IMR-90 (cell line): ENCODE measurements at regions not wholly inside any gene's neighbourhood (a gene's known extent, or its start where the extent isn't known, plus 50 kb on each side); places are given as distances from the start of the nearest gene placed in this dataset.

Experiments
- ATAC-seq: fragments of 200-7000 bp; cut with Tn5 transposase; 2 replicates; pipeline ENCODE4 v1.9.1; 2020; ENCODE audit warnings: low read depth, mild to moderate bottlenecking, moderate library complexity
- BruUV-seq: library from RNA; stranded (reverse); fragments of 400-500 nt; replicated peaks from 2 replicates; lab custom pipeline; 2021; lab: Mats Ljungman, UMichigan
- CTCF ChIA-PET: fragments of 300-600 bp; formaldehyde crosslinking; extraction: SDS; loops from one replicate; lab custom pipeline; 2021; ENCODE audit warnings: antibody characterized with exemption; lab: Yijun Ruan, JAX
- POLR2A ChIA-PET: fragments of 300-600 bp; sonication (Branson Sonifier 250); formaldehyde crosslinking; loops from one replicate; lab custom pipeline; 2022; ENCODE audit warnings: antibody characterized with exemption; ENCODE audit not compliant: unreplicated experiment; lab: Charles Lee
- DNase-seq: peaks from one replicate; pipeline ENCODE4 v3.0.0; 2013
- H2AFZ ChIP-seq: replicated peaks from 2 replicates; pipeline ENCODE3; 2013; ENCODE audit warnings: low read length, mild to moderate bottlenecking; ENCODE audit not compliant: poor library complexity
- H2AK5ac ChIP-seq: 2 replicates; pipeline ENCODE4 v1.6.1; 2013; ENCODE audit warnings: low read depth, low read length, inconsistent platforms
- H2AK9ac ChIP-seq: replicated peaks from 2 replicates; pipeline ENCODE3; 2013; ENCODE audit warnings: mild to moderate bottlenecking, low read depth, low read length, moderate library complexity; ENCODE audit not compliant: poor library complexity
- H2BK120ac ChIP-seq: 2 replicates; pipeline ENCODE4 v1.6.1; 2013; ENCODE audit warnings: low read depth, low read length, inconsistent platforms
- H2BK15ac ChIP-seq: 3 replicates; pipeline ENCODE4 v1.6.1; 2013; ENCODE audit warnings: low read depth, low read length, inconsistent platforms
- H2BK20ac ChIP-seq: 2 replicates; pipeline ENCODE4 v1.6.1; 2013; ENCODE audit warnings: low read depth, mild to moderate bottlenecking, inconsistent platforms, low read length, moderate library complexity
- H2BK5ac ChIP-seq: 2 replicates; pipeline ENCODE4 v1.6.1; 2013; ENCODE audit warnings: mild to moderate bottlenecking, low read depth, low read length, inconsistent platforms; ENCODE audit not compliant: poor library complexity, severe bottlenecking
- H3K14ac ChIP-seq: replicated peaks from 2 replicates; pipeline ENCODE4 v1.6.1; 2013; ENCODE audit warnings: low read depth, low read length, inconsistent platforms
- H3K18ac ChIP-seq: 2 replicates; pipeline ENCODE4 v1.6.1; 2013; ENCODE audit warnings: low read depth, low read length, control low read depth
- H3K23ac ChIP-seq: 2 replicates; pipeline ENCODE4 v1.6.1; 2013; ENCODE audit warnings: low read depth, low read length, inconsistent platforms
- H3K27ac ChIP-seq: 2 replicates; pipeline ENCODE4 v1.5.1; 2013; ENCODE audit warnings: mild to moderate bottlenecking, control low read depth, low read length; ENCODE audit not compliant: insufficient read depth
- H3K27me3 ChIP-seq: 2 replicates; pipeline ENCODE4 v1.6.1; 2013; ENCODE audit warnings: low read length; ENCODE audit not compliant: control insufficient read depth, insufficient read depth
- H3K36me3 ChIP-seq: 2 replicates; pipeline ENCODE4 v1.6.1; 2013; ENCODE audit warnings: low read length, mixed read lengths; ENCODE audit not compliant: control insufficient read depth, insufficient read depth
- H3K4ac ChIP-seq: 2 replicates; pipeline ENCODE4 v1.6.1; 2013; ENCODE audit warnings: low read depth, low read length, inconsistent platforms
- H3K4me1 ChIP-seq: 2 replicates; pipeline ENCODE4 v1.6.1; 2013; ENCODE audit warnings: low read length, mixed read lengths; ENCODE audit not compliant: control insufficient read depth, insufficient read depth
- H3K4me2 ChIP-seq: 2 replicates; pipeline ENCODE4 v1.6.1; 2013; ENCODE audit warnings: low read depth, mild to moderate bottlenecking, control low read depth, low read length, moderate library complexity
- H3K4me3 ChIP-seq: 2 replicates; pipeline ENCODE4 v1.5.1; 2013; ENCODE audit warnings: low read depth, mild to moderate bottlenecking, control low read depth, low read length, moderate library complexity; ENCODE audit not compliant: insufficient read depth
- H3K56ac ChIP-seq: 2 replicates; pipeline ENCODE4 v1.6.1; 2013; ENCODE audit warnings: low read length, inconsistent platforms; ENCODE audit not compliant: insufficient read depth; ENCODE audit errors: extremely low read depth
- H3K79me1 ChIP-seq, 2 experiments: 2 replicates each; pipeline ENCODE4 v1.6.1; 2013; ENCODE audit warnings: low read length in 2 of 2, inconsistent platforms in 1 of 2, low read depth in 1 of 2
- H3K9ac ChIP-seq: 2 replicates; pipeline ENCODE4 v1.6.1; 2013; ENCODE audit warnings: low read depth, low read length, control low read depth
- H3K9me1 ChIP-seq: 2 replicates; pipeline ENCODE4 v1.6.1; 2013; ENCODE audit warnings: low read length, inconsistent platforms; ENCODE audit not compliant: insufficient read depth
- H3K9me3 ChIP-seq: 2 replicates; pipeline ENCODE4 v1.6.1; 2013; ENCODE audit warnings: low read length; ENCODE audit not compliant: control insufficient read depth, insufficient read depth
- H4K20me1 ChIP-seq: 2 replicates; pipeline ENCODE4 v1.6.1; 2013; ENCODE audit warnings: low read length, inconsistent platforms; ENCODE audit not compliant: insufficient read depth
- H4K5ac ChIP-seq: 2 replicates; pipeline ENCODE4 v1.6.1; 2013; ENCODE audit warnings: mild to moderate bottlenecking, low read depth, low read length, control low read depth
- H4K8ac ChIP-seq, 2 experiments: 2 replicates each; pipeline ENCODE4 v1.6.1; 2013; ENCODE audit warnings: low read depth in 2 of 2, low read length in 2 of 2, control low read depth in 1 of 2, inconsistent platforms in 1 of 2
- H4K91ac ChIP-seq: 2 replicates; pipeline ENCODE4 v1.6.1; 2013; ENCODE audit warnings: low read depth, low read length, inconsistent platforms; ENCODE audit not compliant: insufficient read depth
- BHLHE40 ChIP-seq: fragments of 150-350 bp; IDR thresholded peaks from 2 replicates; pipeline ENCODE4 v1.6.1; 2016; ENCODE audit warnings: mild to moderate bottlenecking, low read depth, low read length
- CEBPB ChIP-seq: IDR thresholded peaks from 2 replicates; pipeline ENCODE4 v1.6.1; 2012; ENCODE audit warnings: low read depth, low read length, improper control_type of control experiment
- CHD1 ChIP-seq: IDR thresholded peaks from 2 replicates; pipeline ENCODE4 v1.6.1; 2012; ENCODE audit warnings: low read depth, low read length, improper control_type of control experiment
- CTCF ChIP-seq: conservative IDR thresholded peaks from 2 replicates; pipeline ENCODE4 v1.5.1; 2012; ENCODE audit warnings: mild to moderate bottlenecking, low read depth, low read length, improper control_type of control experiment
- FOS ChIP-seq: fragments of 150-350 bp; IDR thresholded peaks from 2 replicates; pipeline ENCODE4 v1.6.1; 2016; ENCODE audit warnings: low read depth, low read length
- MAFK ChIP-seq: IDR thresholded peaks from 2 replicates; pipeline ENCODE4 v1.6.1; 2012; ENCODE audit warnings: low read depth, low read length, improper control_type of control experiment
- MAZ ChIP-seq: IDR thresholded peaks from 2 replicates; pipeline ENCODE4 v1.6.1; 2012; ENCODE audit warnings: low read depth, mild to moderate bottlenecking, low read length, improper control_type of control experiment, moderate library complexity, borderline replicate concordance
- NFE2L2 ChIP-seq: fragments of 150-350 bp; IDR thresholded peaks from 2 replicates; pipeline ENCODE4 v1.6.1; 2016; ENCODE audit warnings: low read depth, mild to moderate bottlenecking, low read length
- POLR2A ChIP-seq: IDR thresholded peaks from 2 replicates; pipeline ENCODE4 v1.6.1; 2012; ENCODE audit warnings: mild to moderate bottlenecking, low read depth, low read length
- RAD21 ChIP-seq: IDR thresholded peaks from 2 replicates; pipeline ENCODE4 v1.6.1; 2012; ENCODE audit warnings: low read length, improper control_type of control experiment
- RCOR1 ChIP-seq: IDR thresholded peaks from 2 replicates; pipeline ENCODE4 v1.6.1; 2012; ENCODE audit warnings: mild to moderate bottlenecking, low read length, improper control_type of control experiment; ENCODE audit not compliant: insufficient replicate concordance
- RFX5 ChIP-seq: IDR thresholded peaks from 2 replicates; pipeline ENCODE4 v1.8.0; 2012; ENCODE audit warnings: low read depth, mild to moderate bottlenecking, low read length, moderate library complexity
- SMC3 ChIP-seq: fragments of 150-350 bp; IDR thresholded peaks from 2 replicates; pipeline ENCODE4 v1.6.1; 2016; ENCODE audit warnings: low read depth, mild to moderate bottlenecking, antibody characterized with exemption, low read length, moderate library complexity
- USF2 ChIP-seq: fragments of 150-350 bp; IDR thresholded peaks from 2 replicates; pipeline ENCODE4 v1.6.1; 2017; ENCODE audit warnings: mild to moderate bottlenecking, antibody characterized with exemption, low read length, low read depth
- WGBS, 2 experiments: methylation state at CpG; one replicate each; pipeline versions ENCODE4 v1.1.5 to v1.1.7; 2013; ENCODE audit warnings: missing lambda C conversion rate in 2 of 2; ENCODE audit not compliant: insufficient read length in 1 of 2; ENCODE audit errors: extremely low coverage in 2 of 2; 5-methylcytosine and 5-hydroxymethylcytosine counted together
- dilution Hi-C: fragments of 300-500 bp; cut with HindIII; formaldehyde crosslinking; loops from one replicate; pipeline ENCODE4 v1.14.3; 2018; ENCODE audit warnings: low sequenced_read_pairs; ENCODE audit not compliant: unreplicated experiment
- in situ Hi-C: fragments of 300-500 bp; cut with MboI; formaldehyde crosslinking; loops from 3 replicates; pipeline ENCODE4 v1.14.3; 2019; ENCODE audit warnings: low sequenced_read_pairs, inconsistent platforms, mixed read lengths
- intact Hi-C: fragments of 100-400 bp; cut with micrococcal nuclease; formaldehyde crosslinking; loops from 2 replicates; pipeline ENCODE4 v1.10.0; 2022

GRCh38 chr7:83832009-83832408 lies 183.1 kb upstream of the SEMA3E start:
- H2AK9ac ChIP-seq: no peak overlapping the region
- H3K9me3 ChIP-seq: no peaks in the 10 kb centered on the region
- H3K4ac ChIP-seq: no peak overlapping the region
- no CpG with 5 or more reads among the region's 3 CpGs for WGBS, 2 experiments
- in situ Hi-C loops (no loop called here), dilution Hi-C loops (no loop called here), intact Hi-C loops (no loop called here)
- no peaks in the 10 kb centered on the region for H3K9me1 ChIP-seq
- TF ChIP-seq BHLHE40 (no peak), MAZ (no peak), CTCF (no peak), RAD21 (no peak), RCOR1 (no peak), FOS (no peak), MAFK (no peak), RFX5 (no peak), CHD1 (no peak), NFE2L2 (no peak), USF2 (no peak), SMC3 (no peak), POLR2A (no peak), CEBPB (no peak)
- H2BK20ac ChIP-seq: no peak overlapping the region
- H3K4me3 ChIP-seq: no peak overlapping the region
- no peak overlapping the region for H4K91ac ChIP-seq
- no peak overlapping the region for H4K5ac ChIP-seq
- no peak overlapping the region for H2BK120ac ChIP-seq
- ChIA-PET POLR2A (no interaction called here), CTCF (interaction anchor here (0.6 kb wide), 1 partner anchor 317 kb away, joined by 3 read pairs; no protein-coding TSS in a partner anchor)
- H3K9ac ChIP-seq: no peak overlapping the region
- no peak for ATAC-seq
- no peaks in the 10 kb centered on the region for H3K4me1 ChIP-seq
- no peak overlapping the region for H2AFZ ChIP-seq
- H2BK15ac ChIP-seq: no peak overlapping the region
- DNase-seq: no peak
- no peak overlapping the region for H4K8ac ChIP-seq
- no peaks in the 10 kb centered on the region for H3K27me3 ChIP-seq
- no peak overlapping the region for H3K27ac ChIP-seq
- BruUV-seq: no TSS peak
- H3K4me2 ChIP-seq: no peak overlapping the region
- no peaks in the 10 kb centered on the region for H3K79me1 ChIP-seq
- no peak overlapping the region for H2BK5ac ChIP-seq
- H3K14ac ChIP-seq: no peak overlapping the region
- H2AK5ac ChIP-seq: no peak overlapping the region
- no peak overlapping the region for H3K56ac ChIP-seq
- no peak overlapping the region for H3K18ac ChIP-seq
- no peaks in the 10 kb centered on the region for H4K20me1 ChIP-seq
- no peak overlapping the region for H3K23ac ChIP-seq
- no peaks in the 10 kb centered on the region for H3K36me3 ChIP-seq
